H1 (cell line): ENCODE measurements at regions not wholly inside any gene's neighbourhood (a gene's known extent, or its start where the extent isn't known, plus 50 kb on each side); places are given as distances from the start of the nearest gene placed in this dataset.

ENCODE experiments used
- CTCF ChIA-PET: fragments of 300-600 bp; sonication (Branson Sonifier 250); formaldehyde crosslinking; loops from one replicate; lab custom pipeline; 2021; ENCODE audit not compliant: partially characterized antibody; lab: Charles Lee
- POLR2A ChIA-PET: fragments of 300-600 bp; sonication (Branson Sonifier 250); formaldehyde crosslinking; loops from one replicate; lab custom pipeline; 2021; ENCODE audit warnings: inconsistent platforms; ENCODE audit not compliant: partially characterized antibody; lab: Charles Lee
- DNase-seq, 2 experiments: peaks; one replicate each; pipeline versions ENCODE4 v3.0.0 to v3.0.0-alpha.2; 2010 to 2022; ENCODE audit warnings: low spot score in 2 of 2, low read depth in 1 of 2, mixed read lengths in 1 of 2
- FAIRE-seq: peaks from 2 replicates; lab custom pipeline; 2011; peaks lifted over from hg19 to GRCh38; lab: Jason Lieb, UNC
- H2AFZ ChIP-seq: 2 replicates; pipeline ENCODE4 v1.8.1; 2012; ENCODE audit warnings: low read length, inconsistent platforms
- H2AK5ac ChIP-seq: 2 replicates; pipeline ENCODE4 v1.6.1; 2013; ENCODE audit warnings: low read depth, low read length
- H2BK120ac ChIP-seq: replicated peaks from 2 replicates; pipeline ENCODE3; 2013; ENCODE audit warnings: low read depth, low read length, inconsistent platforms
- H2BK12ac ChIP-seq: 2 replicates; pipeline ENCODE4 v1.6.1; 2013; ENCODE audit warnings: low read depth, low read length
- H2BK15ac ChIP-seq: 2 replicates; pipeline ENCODE4 v1.6.1; 2013; ENCODE audit warnings: low read length
- H2BK20ac ChIP-seq: 2 replicates; pipeline ENCODE4 v1.6.1; 2013; ENCODE audit warnings: low read length
- H2BK5ac ChIP-seq: 2 replicates; pipeline ENCODE4 v1.6.1; 2013; ENCODE audit warnings: low read depth, low read length
- H3K14ac ChIP-seq: 2 replicates; pipeline ENCODE4 v1.6.1; 2013; ENCODE audit warnings: inconsistent platforms; ENCODE audit not compliant: insufficient read length
- H3K18ac ChIP-seq: 2 replicates; pipeline ENCODE4 v1.6.1; 2013; ENCODE audit warnings: low read length; ENCODE audit errors: extremely low read depth
- H3K23ac ChIP-seq: 2 replicates; pipeline ENCODE4 v1.6.1; 2013; ENCODE audit warnings: inconsistent platforms; ENCODE audit not compliant: insufficient read length
- H3K23me2 ChIP-seq: 2 replicates; pipeline ENCODE4 v1.6.1; 2013; ENCODE audit warnings: low read depth, low read length
- H3K27ac ChIP-seq: 2 replicates; pipeline ENCODE4 v1.6.1; 2011; ENCODE audit warnings: low read depth, low read length, inconsistent platforms
- H3K27me3 ChIP-seq, 4 experiments: replicated peaks in 1 of 4; 1 replicate in 1 of 4; 2 replicates in 3 of 4; pipeline versions ENCODE4 v1.6.1 to v1.8.1; 2011 to 2013; ENCODE audit warnings: low read length in 3 of 4, mild to moderate bottlenecking in 3 of 4, inconsistent platforms in 2 of 4, mixed read lengths in 2 of 4, moderate library complexity in 1 of 4; ENCODE audit not compliant: control insufficient read depth in 3 of 4, insufficient read depth in 3 of 4; ENCODE audit errors: extremely low read depth in 1 of 4
- H3K36me3 ChIP-seq, 4 experiments: 2 replicates each; pipeline versions ENCODE4 v1.6.1 to v1.8.1; 2011 to 2013; ENCODE audit warnings: mild to moderate bottlenecking in 4 of 4, low read length in 3 of 4, moderate library complexity in 2 of 4, control low read depth in 1 of 4, inconsistent platforms in 1 of 4; ENCODE audit not compliant: insufficient read depth in 4 of 4, control insufficient read depth in 2 of 4
- H3K4ac ChIP-seq: replicated peaks from 2 replicates; pipeline ENCODE3; 2013; ENCODE audit warnings: low read length, low read depth, mixed read lengths, inconsistent platforms; ENCODE audit not compliant: insufficient read length
- H3K4me1 ChIP-seq, 4 experiments: replicated peaks in 1 of 4; 1 replicate in 1 of 4; 2 replicates in 3 of 4; pipeline versions ENCODE4 v1.6.1 to v1.8.1; 2011 to 2013; ENCODE audit warnings: low read length in 3 of 4, inconsistent platforms in 2 of 4, mixed read lengths in 1 of 4; ENCODE audit not compliant: insufficient read depth in 4 of 4, control insufficient read depth in 3 of 4
- H3K4me2 ChIP-seq, 2 experiments: 2 replicates each; pipeline versions ENCODE4 v1.6.1 to v1.8.1; 2011 to 2013; ENCODE audit warnings: low read depth in 2 of 2, low read length in 2 of 2, control low read depth in 1 of 2, inconsistent platforms in 1 of 2, mild to moderate bottlenecking in 1 of 2; ENCODE audit not compliant: insufficient read depth in 1 of 2
- H3K4me3 ChIP-seq, 4 experiments: fragments of 200-600, 300-600 bp in 1 of 4; sonication (generic), shearing (Covaris generic), sonication (Bioruptor Twin) in 1 of 4; 2 replicates each; pipeline versions ENCODE4 v1.5.1 to v1.8.1; 2011 to 2016; ENCODE audit warnings: low read length in 4 of 4, low read depth in 3 of 4, control low read depth in 2 of 4, inconsistent platforms in 2 of 4, mild to moderate bottlenecking in 2 of 4, mixed read lengths in 1 of 4, moderate library complexity in 1 of 4; ENCODE audit not compliant: insufficient read depth in 2 of 4; ENCODE audit errors: extremely low read depth in 1 of 4
- H3K56ac ChIP-seq: replicated peaks from 2 replicates; pipeline ENCODE3; 2013; ENCODE audit warnings: low read depth, mild to moderate bottlenecking, mixed read lengths, low read length, inconsistent platforms; ENCODE audit not compliant: insufficient read length
- H3K79me1 ChIP-seq: 2 replicates; pipeline ENCODE4 v1.6.1; 2013; ENCODE audit warnings: low read depth, low read length, control low read depth
- H3K79me2 ChIP-seq, 2 experiments: 2 replicates each; pipeline versions ENCODE4 v1.6.1 to v1.8.1; 2012 to 2013; ENCODE audit warnings: low read length in 2 of 2, mild to moderate bottlenecking in 2 of 2, inconsistent platforms in 1 of 2; ENCODE audit not compliant: insufficient read depth in 2 of 2, control insufficient read depth in 1 of 2
- H3K9ac ChIP-seq, 4 experiments: replicated peaks in 1 of 4; 1 replicate in 1 of 4; 2 replicates in 3 of 4; pipeline versions ENCODE4 v1.6.1 to v1.8.1; 2011 to 2013; ENCODE audit warnings: low read depth in 3 of 4, low read length in 3 of 4, control low read depth in 2 of 4, mild to moderate bottlenecking in 2 of 4, moderate library complexity in 2 of 4, inconsistent platforms in 1 of 4; ENCODE audit errors: extremely low read depth in 1 of 4
- H3K9me3 ChIP-seq, 2 experiments: 2 replicates each; pipeline versions ENCODE4 v1.6.1 to v1.8.1; 2012 to 2013; ENCODE audit warnings: mild to moderate bottlenecking in 2 of 2, moderate library complexity in 2 of 2, control low read depth in 1 of 2, inconsistent platforms in 1 of 2, low read depth in 1 of 2, low read length in 1 of 2, mixed read lengths in 1 of 2; ENCODE audit not compliant: insufficient read depth in 2 of 2
- H4K20me1 ChIP-seq, 2 experiments: replicated peaks in 1 of 2; 2 replicates each; pipeline versions ENCODE3 to v1.8.1; 2011 to 2013; ENCODE audit warnings: inconsistent platforms in 2 of 2, low read length in 2 of 2, mild to moderate bottlenecking in 1 of 2; ENCODE audit not compliant: insufficient read depth in 2 of 2, control insufficient read depth in 1 of 2
- H4K5ac ChIP-seq: 2 replicates; pipeline ENCODE4 v1.6.1; 2013; ENCODE audit warnings: low read length, low read depth, mixed read lengths, inconsistent platforms; ENCODE audit not compliant: insufficient read length
- H4K8ac ChIP-seq: 2 replicates; pipeline ENCODE4 v1.8.0; 2013; ENCODE audit warnings: mild to moderate bottlenecking, moderate library complexity, low read length, inconsistent platforms; ENCODE audit not compliant: insufficient read depth; ENCODE audit errors: extremely low read depth
- H4K91ac ChIP-seq: replicated peaks from 2 replicates; pipeline ENCODE3; 2013; ENCODE audit warnings: low read length, mixed read lengths, inconsistent platforms; ENCODE audit not compliant: insufficient read length
- ASH2L ChIP-seq: fragments of 200-600, 300-600 bp; sonication (generic); IDR thresholded peaks from one replicate; pipeline ENCODE4 v1.7.1; 2017; ENCODE audit warnings: low read length
- CBX8 ChIP-seq: fragments of 300-800, 300-1000 bp; sonication (generic); IDR thresholded peaks from 2 replicates; pipeline ENCODE4 v1.7.1; 2016; ENCODE audit warnings: low read depth, low read length, borderline replicate concordance
- CREB1 ChIP-seq: IDR thresholded peaks from 2 replicates; pipeline ENCODE4 v1.6.1; 2012; ENCODE audit warnings: inconsistent platforms
- CTBP2 ChIP-seq: IDR thresholded peaks from 2 replicates; pipeline ENCODE4 v1.7.0; 2011; ENCODE audit warnings: borderline replicate concordance, mild to moderate bottlenecking, moderate library complexity, mixed read lengths, low read length; ENCODE audit not compliant: insufficient read depth, insufficient read length
- FOSL1 ChIP-seq: IDR thresholded peaks from 2 replicates; pipeline ENCODE4 v1.6.1; 2011; ENCODE audit warnings: mild to moderate bottlenecking, low read depth, low read length, moderate library complexity; ENCODE audit not compliant: insufficient read depth
- HDAC6 ChIP-seq: IDR thresholded peaks from one replicate; pipeline ENCODE4 v1.7.1; 2012; ENCODE audit warnings: low read depth, mild to moderate bottlenecking, inconsistent platforms, low read length, moderate library complexity
- KDM1A ChIP-seq: fragments of 200-600, 300-600 bp; sonication (generic); IDR thresholded peaks from 2 replicates; pipeline ENCODE4 v1.7.1; 2016; ENCODE audit warnings: mild to moderate bottlenecking, low read length, borderline replicate concordance
- NANOG ChIP-seq: IDR thresholded peaks from 2 replicates; pipeline ENCODE4 v1.6.1; 2011; ENCODE audit warnings: low read length, low read depth, mild to moderate bottlenecking, inconsistent platforms; ENCODE audit not compliant: insufficient read depth, poor library complexity, severe bottlenecking
- POLR2AphosphoS5 ChIP-seq: IDR thresholded peaks from 2 replicates; pipeline ENCODE4 v1.6.1; 2011; ENCODE audit warnings: low read depth, low read length
- RNF2 ChIP-seq: fragments of 200-900, 300-1000 bp; sonication (generic); IDR thresholded peaks from 2 replicates; pipeline ENCODE4 v1.7.1; 2016; ENCODE audit warnings: borderline replicate concordance, low read depth, mild to moderate bottlenecking, antibody characterized with exemption, low read length; ENCODE audit not compliant: poor library complexity, severe bottlenecking; ENCODE audit errors: missing control alignments
- SIRT6 ChIP-seq: IDR thresholded peaks from one replicate; pipeline ENCODE4 v1.7.1; 2012; ENCODE audit warnings: low read length, inconsistent platforms
- SP1 ChIP-seq: IDR thresholded peaks from 2 replicates; pipeline ENCODE4 v1.6.1; 2011; ENCODE audit warnings: low read depth, low read length
- TAF1 ChIP-seq: IDR thresholded peaks from 2 replicates; pipeline ENCODE4 v1.6.1; 2011; ENCODE audit warnings: mild to moderate bottlenecking, low read depth, low read length
- YY1 ChIP-seq: IDR thresholded peaks from 2 replicates; pipeline ENCODE4 v1.6.1; 2011; ENCODE audit warnings: low read depth, mild to moderate bottlenecking, low read length
- WGBS, 2 experiments: shearing (Covaris generic) in 1 of 2; methylation state at CpG; one replicate each; pipeline versions ENCODE4 v1.1.6 to v1.1.7; 2013 to 2015; ENCODE audit warnings: low lambda C conversion rate in 2 of 2, mixed read lengths in 2 of 2, inconsistent platforms in 1 of 2, low coverage in 1 of 2, missing lambda C conversion rate in 1 of 2; ENCODE audit not compliant: insufficient replicate concordance in 2 of 2, insufficient coverage in 1 of 2, insufficient read length in 1 of 2; ENCODE audit errors: extremely low coverage in 1 of 2, missing lambda C conversion rate in 1 of 2; 5-methylcytosine and 5-hydroxymethylcytosine counted together

- peak overlapping the region; percentile 92; the same call in 1 of the 2 replicates for H2BK15ac ChIP-seq
- H4K91ac ChIP-seq: peak overlapping the region; percentile 49
- H4K5ac ChIP-seq: peak overlapping the region; percentile 73
- no peaks in the 10 kb centered on the region for H3K27me3 ChIP-seq
- H3K4me3 ChIP-seq: peak overlapping the region in 1 of 4 experiments; percentile 44; a peak in 3 of 8 replicates
- H4K20me1 ChIP-seq: no peaks in the 10 kb centered on the region
- peaks cover 2% of the 10 kb centered on the region; the same call in 1 of the 2 replicates for H3K23me2 ChIP-seq
- 75% methylated on average over 9 of the region's 9 CpGs; no CpG with 5 or more reads in 1 of the 2 experiments for WGBS, 2 experiments
- no peaks in the 10 kb centered on the region for H3K36me3 ChIP-seq
- no peaks in the 10 kb centered on the region for H3K9me3 ChIP-seq
- H3K9ac ChIP-seq: no peak overlapping the region
- H3K4me2 ChIP-seq: peak overlapping the region; percentile 55 to 57; a peak in 3 of 4 replicates
- H4K8ac ChIP-seq: no peak overlapping the region; the same call in none of the 2 replicates
- H2BK5ac ChIP-seq: peak overlapping the region; percentile 75; the same call in 1 of the 2 replicates
- CTCF ChIA-PET: interaction anchor here (0.6 to 1.8 kb wide), 8 partner anchors 14 to 343 kb away, joined by 3 to 6 read pairs (median 3); no protein-coding TSS in a partner anchor
- H3K4me1 ChIP-seq: peaks cover 5 to 25% (median 14%) of the 10 kb centered on the region in 4 experiments
- H3K4ac ChIP-seq: peak overlapping the region; percentile 6
- no peaks in the 10 kb centered on the region; the same call in 1 of the 2 replicates for H3K79me1 ChIP-seq
- peak overlapping the region; percentile 71 for H2BK120ac ChIP-seq
- H2BK12ac ChIP-seq: peak overlapping the region; percentile 80; the same call in 1 of the 2 replicates
- no peaks in the 10 kb centered on the region for H3K79me2 ChIP-seq
- H2AFZ ChIP-seq: peak overlapping the region; percentile 43
- no peak overlapping the region for H3K27ac ChIP-seq
- DNase-seq (no peak), FAIRE-seq (no peak)
- no peak overlapping the region for H3K23ac ChIP-seq
- no peak overlapping the region for H3K56ac ChIP-seq
- peak overlapping the region; percentile 82; the same call in 1 of the 2 replicates for H2AK5ac ChIP-seq
- POLR2A ChIA-PET: interaction anchor here (1.3 to 2.1 kb wide), 3 partner anchors 8 to 38 kb away, joined by 3 to 6 read pairs (median 4); no protein-coding TSS in a partner anchor
- peak overlapping the region; percentile 80; the same call in 1 of the 2 replicates for H2BK20ac ChIP-seq
- H3K18ac ChIP-seq: peak overlapping the region; percentile 62; the same call in 1 of the 2 replicates
- no peak overlapping the region for H3K14ac ChIP-seq
- TF ChIP-seq RNF2 (no peak), POLR2AphosphoS5 (no peak), SIRT6 (no peak), KDM1A (no peak), SP1 (no peak), CREB1 (no peak), HDAC6 (no peak), ASH2L (no peak), TAF1 (no peak), YY1 (no peak), FOSL1 (no peak), CTBP2 (no peak), CBX8 (no peak), NANOG (no peak)
Measured at GRCh38 chr11:126145954-126146353, 65.5 kb downstream of the RPUSD4 start.
